ENCODE measurements at regions not wholly inside any gene's neighbourhood (a gene's known extent, or its start where the extent isn't known, plus 50 kb on each side); places are given as distances from the start of the nearest gene placed in this dataset.

- DNase-seq (ENCODE audit: low read depth), result no peak
Observed at GRCh38 chr22:49440931-49441330, 386.7 kb downstream of the BRD1 start.

- no peak for DNase-seq (ENCODE audit: low read depth)
Observed at GRCh38 chr22:49439373-49439772, 388.3 kb downstream of the BRD1 start.

- no peak for DNase-seq (ENCODE audit: low read depth)
Observed at GRCh38 chr22:49437956-49438355, 389.7 kb downstream of the BRD1 start.

GRCh38 chr22:49437356-49437755 lies 390.3 kb downstream of the BRD1 start:
- DNase-seq (ENCODE audit: low read depth), result no peak

GRCh38 chr22:49436056-49436455 lies 391.6 kb downstream of the BRD1 start:
- DNase-seq (ENCODE audit: low read depth), result no peak

GRCh38 chr22:49435596-49435995 lies 392.1 kb downstream of the BRD1 start:
- no peak for DNase-seq (ENCODE audit: low read depth)

- no peak for DNase-seq (ENCODE audit: low read depth)
Observed at GRCh38 chr22:49433717-49434611, 393.7 kb downstream of the BRD1 start.

- DNase-seq (ENCODE audit: low read depth), result no peak
Observed at GRCh38 chr22:49432897-49433443, 394.7 kb downstream of the BRD1 start.

- DNase-seq (ENCODE audit: low read depth), result no peak
Observed at GRCh38 chr22:49432211-49432896, 395.3 kb downstream of the BRD1 start.

GRCh38 chr22:49431551-49431950 lies 396.1 kb downstream of the BRD1 start:
- DNase-seq (ENCODE audit: low read depth), result no peak

- no peak for DNase-seq (ENCODE audit: low read depth)
Observed at GRCh38 chr22:49429066-49429465, 398.6 kb downstream of the BRD1 start.

GRCh38 chr22:49427941-49428340 lies 399.7 kb downstream of the BRD1 start:
- no peak for DNase-seq (ENCODE audit: low read depth)

GRCh38 chr22:49427341-49427740 lies 400.3 kb downstream of the BRD1 start:
- no peak for DNase-seq (ENCODE audit: low read depth)

GRCh38 chr22:49426618-49427266 lies 400.9 kb downstream of the BRD1 start:
- DNase-seq (ENCODE audit: low read depth), result no peak

GRCh38 chr22:49426098-49426497 lies 401.6 kb downstream of the BRD1 start:
- DNase-seq (ENCODE audit: low read depth), result no peak

- DNase-seq (ENCODE audit: low read depth), result no peak
Observed at GRCh38 chr22:49425356-49425755, 402.3 kb downstream of the BRD1 start.

- DNase-seq (ENCODE audit: low read depth), result no peak
Observed at GRCh38 chr22:49424893-49425270, 402.8 kb downstream of the BRD1 start.

- no peak for DNase-seq (ENCODE audit: low read depth)
Observed at GRCh38 chr22:49423125-49423650, 404.5 kb downstream of the BRD1 start.

GRCh38 chr22:49422701-49423100 lies 405.0 kb downstream of the BRD1 start:
- no peak for DNase-seq (ENCODE audit: low read depth)

- no peak for DNase-seq (ENCODE audit: low read depth)
Observed at GRCh38 chr22:49420651-49421050, 407.0 kb downstream of the BRD1 start.

GRCh38 chr22:49419661-49420060 lies 408.0 kb downstream of the BRD1 start:
- no peak for DNase-seq (ENCODE audit: low read depth)

- DNase-seq (ENCODE audit: low read depth), result no peak
Observed at GRCh38 chr22:49418943-49419342, 408.7 kb downstream of the BRD1 start.
